ENCODE measurements at regions not wholly inside any gene's neighbourhood (a gene's known extent, or its start where the extent isn't known, plus 50 kb on each side); places are given as distances from the start of the nearest gene placed in this dataset.

DNA sequence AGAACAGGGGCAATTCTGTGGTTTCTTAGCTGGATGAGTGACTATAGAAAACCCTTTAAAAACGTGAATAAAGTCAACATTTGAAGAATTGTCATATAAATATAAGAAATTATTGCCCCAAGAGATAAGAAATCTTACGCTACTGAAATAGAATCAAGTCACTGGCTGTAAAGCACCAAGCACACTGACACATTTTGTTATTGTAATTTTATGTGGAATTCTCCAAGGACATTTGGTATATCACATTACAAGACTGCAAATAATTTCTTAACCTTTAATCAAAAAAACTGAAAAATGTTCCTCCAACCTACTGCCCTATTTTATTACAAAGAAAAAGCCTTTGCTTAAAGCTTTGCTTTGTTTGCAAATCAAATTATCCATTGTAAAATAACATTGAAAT is 383.3 kb downstream of the IPMK start:
- DNase-seq (ENCODE audit: low read depth in 2 of 2, low spot score in 1 of 2) = no peak

DNA sequence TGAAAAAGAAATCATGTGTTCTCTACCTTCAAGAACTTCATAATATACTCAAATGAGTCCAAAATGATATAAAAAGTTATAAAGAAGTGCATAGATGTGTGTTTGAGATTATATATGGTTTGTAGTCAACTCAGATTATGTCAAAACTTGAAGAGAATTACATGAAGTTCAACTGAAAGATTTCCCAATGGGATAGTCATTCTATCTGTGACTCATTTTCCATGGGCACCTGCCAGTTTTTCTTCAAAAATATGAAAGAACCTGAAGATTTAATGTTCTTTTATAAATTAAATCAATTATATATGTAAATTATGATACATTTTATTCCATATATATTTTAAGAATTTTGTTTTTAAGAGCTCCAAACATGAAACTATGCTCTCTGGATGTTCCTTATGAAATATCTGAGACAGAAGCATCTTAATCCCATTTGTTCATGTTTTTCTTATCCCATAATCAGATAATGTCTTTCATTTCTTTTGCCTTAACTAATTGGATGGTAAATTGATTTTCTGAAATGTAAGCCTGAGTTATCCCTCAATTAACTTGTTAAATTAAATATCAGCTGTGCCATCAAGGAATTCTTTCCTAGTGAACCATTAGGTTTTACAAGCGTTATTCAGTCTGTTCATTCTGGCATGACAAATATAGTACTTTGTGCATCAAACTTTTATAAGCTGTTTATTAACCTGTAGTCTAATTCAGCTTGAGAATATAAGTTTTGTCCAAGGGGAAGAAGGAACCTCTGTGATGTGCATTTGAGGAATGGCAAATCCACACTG is 387.1 kb downstream of the IPMK start:
- no peak for DNase-seq (ENCODE audit: low read depth in 2 of 2, low spot score in 1 of 2)

DNA sequence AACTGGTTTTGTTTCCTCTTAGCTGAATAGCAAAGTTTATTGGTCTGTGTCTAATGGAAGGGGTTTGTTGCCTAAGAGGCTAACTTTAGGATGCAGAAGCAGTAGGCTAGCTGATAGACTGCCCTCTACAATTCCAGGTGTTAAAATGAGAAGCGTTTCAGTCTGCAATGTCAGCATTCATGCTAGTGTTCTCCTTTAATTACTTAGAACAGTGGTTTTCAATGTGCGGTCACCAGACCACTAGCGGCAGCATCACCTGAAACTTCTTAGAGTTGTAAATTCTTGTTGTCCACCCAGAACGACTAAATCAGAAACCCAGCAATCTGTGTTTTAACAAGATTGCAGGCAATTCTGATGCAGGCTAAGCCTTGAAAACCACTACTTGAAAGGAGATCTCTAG is 392.9 kb downstream of the IPMK start:
- DNase-seq (ENCODE audit: low read depth in 2 of 2, low spot score in 1 of 2) = no peak

DNA sequence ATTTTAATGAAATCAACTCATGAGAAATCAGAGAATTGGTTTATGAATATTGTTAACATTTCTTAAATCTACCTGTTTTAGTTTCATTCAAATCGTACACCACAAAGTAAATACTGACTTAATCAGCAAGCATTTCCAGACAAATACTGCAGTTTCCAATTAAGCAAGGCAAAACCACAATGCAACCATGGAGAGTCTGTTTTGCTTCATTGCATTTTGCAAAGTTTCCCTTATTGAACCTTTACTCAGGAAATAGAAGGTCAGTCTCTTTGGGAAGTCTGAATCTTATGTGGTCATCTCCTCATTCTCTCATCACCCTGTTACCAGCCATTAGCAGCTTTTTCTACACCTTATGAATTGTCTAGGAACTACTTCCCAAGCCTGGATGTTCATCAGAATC is 400.5 kb downstream of the IPMK start:
- DNase-seq (ENCODE audit: low read depth in 2 of 2, low spot score in 1 of 2) = no peak

DNA sequence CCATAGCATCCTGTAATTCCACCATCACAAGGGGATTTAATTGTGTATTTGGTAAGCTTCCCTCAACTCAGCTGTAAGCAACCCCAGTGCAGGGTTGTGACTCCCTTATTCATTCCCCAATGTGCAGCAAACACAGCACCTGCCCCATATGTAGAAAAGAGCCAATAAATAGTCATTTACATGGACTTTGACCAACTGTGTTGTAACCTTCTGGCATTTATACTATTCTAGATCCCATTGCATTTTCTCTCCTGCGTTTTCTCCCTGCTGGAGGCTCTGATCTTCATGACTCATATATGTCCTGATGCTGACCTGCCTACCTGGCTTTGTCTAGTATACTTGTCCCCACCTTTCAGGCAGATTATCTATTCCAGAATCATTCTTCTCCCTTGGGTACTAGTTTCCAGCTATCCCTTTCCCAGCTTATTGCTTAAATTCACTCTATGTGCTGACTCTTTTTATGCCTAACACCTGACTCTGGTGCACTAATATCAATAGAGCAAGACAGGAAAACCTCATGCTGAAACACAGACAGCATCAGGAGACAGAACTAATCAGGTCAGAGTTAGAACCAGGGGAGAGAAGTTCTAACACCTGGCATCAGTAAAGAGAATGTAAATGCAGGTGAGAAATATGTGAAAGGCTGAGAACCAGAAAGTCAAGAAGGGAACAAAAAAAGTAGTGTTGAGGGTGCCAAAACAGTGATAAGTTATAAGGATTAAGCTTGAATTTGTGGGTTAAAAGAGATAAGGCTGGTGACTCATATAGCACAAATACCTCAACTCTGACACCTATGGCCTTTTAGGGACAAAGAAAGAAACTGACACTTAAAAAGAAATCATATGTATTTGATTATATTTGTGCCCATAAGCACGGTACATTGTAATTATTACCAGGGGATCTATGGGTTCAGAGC is 402.7 kb downstream of the IPMK start:
- DNase-seq (ENCODE audit: low read depth in 2 of 2, low spot score in 1 of 2) = no peak

DNA sequence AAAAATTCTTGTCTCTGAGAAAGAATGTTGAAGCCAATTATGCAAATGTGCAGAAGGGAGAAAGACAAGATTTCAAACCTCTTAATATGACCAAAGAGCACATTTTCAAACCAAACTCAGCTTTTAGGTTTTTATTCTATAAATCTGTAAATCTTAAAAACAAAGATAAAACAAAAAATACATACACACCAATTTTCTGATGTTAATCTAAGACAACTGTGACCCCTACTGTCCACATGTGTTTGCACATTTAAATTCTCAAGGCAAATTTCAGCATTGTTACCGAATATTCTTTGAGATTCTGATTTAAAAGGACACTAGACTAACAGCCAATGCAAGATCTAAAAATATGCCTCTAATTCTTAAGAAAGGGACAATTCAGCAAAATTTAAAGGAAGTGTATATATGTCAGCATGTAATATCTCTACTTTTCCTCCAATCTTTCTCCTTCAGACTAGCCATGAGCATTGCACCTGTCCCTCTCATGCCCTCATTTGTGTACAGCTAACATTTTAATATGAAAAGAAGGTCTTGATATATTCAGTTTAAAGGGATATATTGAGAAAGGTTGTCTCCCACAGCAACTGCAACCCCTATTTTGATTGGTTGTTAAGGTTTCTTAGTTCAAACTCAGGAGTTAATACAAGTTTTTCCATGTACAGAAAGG is 417.9 kb downstream of the IPMK start:
- no peak for DNase-seq (ENCODE audit: low read depth in 2 of 2, low spot score in 1 of 2)

DNA sequence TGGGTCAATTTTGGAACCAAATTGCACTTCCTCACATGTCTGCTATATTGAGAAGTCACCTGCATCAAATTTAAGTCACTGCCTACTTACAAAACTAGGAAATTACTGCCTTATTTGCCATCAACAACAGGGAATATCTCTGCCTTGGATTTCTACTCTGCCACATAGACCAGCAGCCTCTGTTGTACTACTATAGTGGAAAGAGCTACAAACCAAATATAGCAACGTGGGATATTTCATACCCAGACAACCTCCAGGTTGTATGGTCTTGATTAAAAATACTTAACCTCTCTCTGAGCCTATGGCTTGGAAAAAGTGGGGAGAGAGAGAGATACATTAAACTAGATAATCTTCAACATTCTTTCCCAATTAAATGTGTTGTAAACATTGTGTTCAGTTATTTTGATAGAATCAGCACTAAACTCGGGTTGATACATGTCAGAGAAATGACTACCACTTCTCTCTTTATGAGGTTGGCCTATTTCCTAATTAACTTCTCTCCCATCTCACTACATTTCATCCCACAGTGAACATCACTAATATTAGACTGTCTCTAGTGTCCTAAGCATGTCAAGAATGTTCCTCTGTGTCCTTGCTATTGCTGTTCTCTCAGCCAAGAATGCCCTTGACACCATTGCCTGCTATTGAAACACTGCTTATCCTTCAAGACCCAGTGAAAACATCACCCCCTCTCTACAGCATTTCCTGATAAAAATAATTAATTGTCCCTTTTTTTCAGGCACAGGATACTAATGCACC is 421.2 kb downstream of the IPMK start:
- no peak for DNase-seq (ENCODE audit: low read depth in 2 of 2, low spot score in 1 of 2)

DNA sequence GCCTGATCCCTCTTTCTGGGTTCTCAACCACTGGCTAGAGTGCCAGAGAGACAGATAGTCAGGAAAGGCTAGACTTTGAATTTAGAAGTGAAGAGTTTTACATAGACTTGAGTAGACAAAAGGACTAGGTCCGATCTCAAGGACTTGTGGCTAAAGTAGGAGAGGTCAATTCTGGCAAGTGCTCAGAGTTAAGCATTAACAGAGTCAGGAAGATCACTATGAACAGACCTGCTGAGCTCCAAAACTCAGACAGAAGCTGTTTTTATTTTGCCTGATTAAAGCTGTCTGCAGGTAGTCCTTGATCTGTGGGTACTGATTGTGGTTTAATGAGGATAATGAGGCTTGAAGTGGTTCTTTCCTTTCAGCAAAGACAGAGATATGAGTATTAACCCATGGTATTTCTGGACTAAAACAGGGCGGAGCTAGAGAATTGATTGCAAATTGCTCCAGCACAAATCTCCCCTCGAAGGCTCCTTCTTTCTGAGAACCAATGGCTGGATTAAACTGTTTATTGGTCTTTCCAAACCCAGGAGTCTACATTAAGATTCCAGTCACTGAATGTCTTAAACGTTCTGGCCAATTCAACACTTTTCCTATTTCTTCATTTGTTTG is 423.2 kb downstream of the IPMK start:
- DNase-seq (ENCODE audit: low read depth in 2 of 2, low spot score in 1 of 2) = no peak

DNA sequence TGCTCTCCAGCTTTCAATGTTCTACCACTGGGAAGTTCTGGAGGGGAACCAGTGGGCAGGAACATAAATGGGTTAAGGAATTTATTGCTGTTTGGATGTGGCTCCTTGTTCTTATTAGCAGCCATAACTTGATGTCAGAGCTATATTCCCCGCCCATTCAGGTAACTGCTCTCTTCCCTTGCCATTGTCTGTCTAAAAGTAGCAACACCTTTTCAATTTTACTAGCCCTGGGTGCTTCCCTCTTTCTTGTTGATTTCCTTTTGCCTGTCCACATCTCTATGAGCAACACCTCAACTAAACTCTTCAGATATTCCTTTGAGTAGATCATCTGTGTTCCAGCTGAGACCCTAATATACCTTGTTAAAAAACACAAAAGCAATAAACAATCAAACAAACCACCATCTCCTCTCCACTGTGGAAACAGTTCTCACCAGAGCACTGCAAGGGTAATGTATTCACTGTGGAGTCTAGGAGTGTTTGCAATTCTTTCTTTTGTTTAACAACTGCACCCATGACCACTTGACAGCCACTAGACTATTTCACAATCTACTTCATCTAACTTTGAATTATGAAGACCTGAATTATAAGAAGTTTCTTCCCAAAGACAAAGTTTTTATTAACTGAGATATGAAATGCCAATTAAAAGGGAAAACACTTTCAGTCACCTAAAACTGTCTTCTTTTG is 436.7 kb downstream of the IPMK start:
- DNase-seq (ENCODE audit: low read depth in 2 of 2, low spot score in 1 of 2) = no peak

DNA sequence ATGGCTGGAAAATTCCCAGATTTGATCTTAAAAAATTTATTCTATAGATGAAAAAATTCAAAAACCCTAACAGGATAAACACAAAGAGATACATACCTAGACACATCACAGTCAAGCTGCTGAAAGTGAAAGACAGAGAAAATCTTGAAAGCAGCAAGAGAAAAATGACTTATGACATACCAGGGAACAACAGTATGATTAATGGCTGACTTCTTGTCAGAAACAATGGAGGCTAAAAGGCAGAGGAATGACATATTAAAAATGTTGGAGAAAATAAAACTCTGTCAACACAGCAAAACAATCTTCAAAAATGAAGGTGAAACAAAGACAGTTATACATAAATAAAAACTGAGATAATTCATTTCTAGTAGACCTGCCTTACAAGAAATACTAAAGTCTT is 442.7 kb downstream of the IPMK start:
- no peak for DNase-seq (ENCODE audit: low read depth in 2 of 2, low spot score in 1 of 2)

DNA sequence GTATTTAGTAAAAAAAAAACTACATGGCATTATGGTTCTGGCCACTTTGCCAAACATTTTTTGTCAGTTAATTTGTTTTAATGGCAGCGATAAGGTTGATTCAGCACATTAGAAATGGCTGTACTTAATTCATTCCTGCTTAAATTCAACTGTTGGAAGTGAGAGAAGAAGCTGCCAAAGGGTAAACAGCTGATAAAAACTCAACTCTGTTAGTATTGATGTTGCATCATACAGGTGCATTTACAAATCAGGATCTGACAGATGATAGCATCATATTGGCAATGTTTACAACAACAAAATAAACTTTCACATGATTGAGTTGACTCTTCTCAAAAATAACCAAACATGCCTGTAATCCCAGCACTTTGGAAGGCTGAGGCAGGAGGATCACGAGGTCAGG is 444.3 kb downstream of the IPMK start:
- DNase-seq (ENCODE audit: low read depth in 2 of 2, low spot score in 1 of 2) = no peak

DNA sequence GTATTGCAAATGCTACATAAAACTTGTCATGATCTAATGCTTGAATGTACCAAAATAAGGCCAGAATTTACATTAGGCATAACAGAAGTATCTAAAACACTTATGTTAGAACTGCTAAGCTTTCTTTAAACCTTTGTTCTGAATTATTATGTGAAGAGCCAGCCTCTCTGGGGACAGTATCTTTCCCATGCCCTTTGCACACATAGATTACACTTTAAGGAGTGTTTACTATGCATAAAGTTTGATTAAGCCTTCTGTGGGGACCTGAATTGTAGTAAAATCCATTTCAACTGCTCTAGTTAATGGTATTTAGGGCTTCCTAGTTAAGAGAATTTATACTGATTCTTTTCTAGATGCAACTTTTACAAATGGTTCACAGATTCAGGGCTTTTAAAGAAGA is 444.7 kb downstream of the IPMK start:
- no peak for DNase-seq (ENCODE audit: low read depth in 2 of 2, low spot score in 1 of 2)

DNA sequence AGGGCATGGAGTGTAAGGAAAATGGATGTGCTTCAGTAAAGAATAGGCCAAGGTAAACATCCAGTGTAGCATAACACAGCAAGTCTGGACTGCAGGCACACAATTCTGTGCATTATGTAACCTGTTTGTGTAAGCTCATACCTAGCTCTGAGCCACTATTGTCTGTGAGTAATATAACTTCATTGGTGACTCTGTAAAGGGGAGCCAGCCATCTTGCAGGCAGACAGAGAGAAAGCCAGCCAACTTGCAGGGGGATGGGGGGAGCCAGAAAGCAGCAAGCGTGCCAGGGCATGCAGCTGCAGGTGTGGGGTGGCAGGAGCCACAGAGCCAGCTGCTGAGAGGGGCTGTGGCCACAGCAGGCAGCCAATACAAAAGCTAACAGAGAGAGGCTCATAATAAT is 449.2 kb downstream of the IPMK start:
- DNase-seq (ENCODE audit: low read depth in 2 of 2, low spot score in 1 of 2) = no peak

DNA sequence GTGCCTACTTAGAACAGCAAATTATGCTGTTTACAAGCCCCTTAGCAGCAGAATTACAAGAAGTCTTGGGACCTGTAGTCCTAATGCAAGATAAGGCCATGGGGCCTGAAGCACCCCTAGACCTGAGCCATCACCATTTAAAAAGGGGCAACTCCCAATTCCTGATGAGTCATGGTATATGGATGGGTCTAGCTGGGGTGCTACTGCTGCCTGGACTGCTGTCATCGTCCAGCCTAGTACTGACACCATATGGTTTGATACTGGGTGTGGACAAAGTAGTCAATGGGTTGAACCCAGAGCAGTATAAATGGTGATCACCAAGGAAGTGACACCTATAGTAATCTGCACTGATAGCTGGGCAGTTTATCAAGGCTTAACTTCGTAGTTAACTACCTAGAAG is 450.0 kb downstream of the IPMK start:
- DNase-seq (ENCODE audit: low read depth in 2 of 2, low spot score in 1 of 2) = no peak

DNA sequence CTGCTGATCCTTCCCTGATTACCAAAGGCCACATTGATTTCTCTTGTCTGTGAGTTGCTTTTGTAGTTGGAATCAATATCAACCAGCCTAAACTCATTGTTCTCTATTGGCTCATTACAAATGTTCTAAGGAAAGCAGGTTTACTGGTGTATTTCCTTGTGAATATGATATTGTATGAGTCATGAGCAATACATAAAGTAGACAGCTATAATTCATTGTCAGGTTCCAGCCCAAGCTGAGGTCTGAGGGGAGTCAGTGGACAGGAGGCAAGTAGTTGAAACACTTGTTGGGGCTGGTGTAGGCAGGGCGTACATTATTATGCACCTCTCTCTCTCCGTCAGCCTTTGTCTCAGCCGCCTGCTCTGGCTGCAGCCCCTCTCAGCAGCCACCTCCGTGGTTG is 451.7 kb downstream of the IPMK start:
- DNase-seq (ENCODE audit: low read depth in 2 of 2, low spot score in 1 of 2) = no peak

DNA sequence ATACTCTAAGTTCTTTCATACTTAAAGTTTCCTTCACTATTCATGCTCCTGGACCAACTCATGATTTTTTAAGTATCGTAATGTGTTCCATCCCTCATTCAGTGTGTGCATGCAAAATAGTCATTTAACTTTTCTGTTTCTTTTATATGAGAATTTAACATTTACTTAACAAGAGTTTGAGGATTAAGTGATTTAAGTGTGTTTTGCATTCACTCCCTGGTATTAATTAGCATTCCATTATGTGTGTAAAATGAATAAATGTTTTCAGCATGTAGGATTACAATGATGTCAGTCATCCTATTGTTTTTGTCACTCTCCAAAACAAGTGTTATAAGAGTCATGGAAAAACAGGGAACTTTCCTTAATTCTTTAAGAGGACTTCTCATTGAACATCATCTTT is 457.7 kb downstream of the IPMK start:
- no peak for DNase-seq (ENCODE audit: low read depth in 2 of 2, low spot score in 1 of 2)

DNA sequence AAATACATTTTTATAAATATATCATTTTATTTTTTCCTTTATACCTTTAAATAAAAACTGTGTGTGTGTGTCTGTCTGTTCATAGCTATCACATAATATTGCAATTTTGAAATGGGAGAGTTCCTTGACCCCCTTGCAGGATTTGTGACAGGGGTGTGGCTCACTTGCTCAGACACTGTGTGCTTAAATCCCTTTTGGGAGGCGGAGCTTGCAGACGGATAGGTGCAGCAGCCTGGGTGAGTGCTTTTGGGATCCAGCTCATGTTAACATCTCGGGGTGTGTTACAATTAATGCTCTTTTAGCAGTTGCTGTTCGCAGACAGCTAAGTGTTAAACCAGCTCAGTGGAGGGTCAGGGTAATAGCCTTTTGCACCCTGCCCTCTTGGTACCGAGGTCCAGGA is 459.8 kb downstream of the IPMK start:
- DNase-seq (ENCODE audit: low read depth in 2 of 2, low spot score in 1 of 2) = no peak

DNA sequence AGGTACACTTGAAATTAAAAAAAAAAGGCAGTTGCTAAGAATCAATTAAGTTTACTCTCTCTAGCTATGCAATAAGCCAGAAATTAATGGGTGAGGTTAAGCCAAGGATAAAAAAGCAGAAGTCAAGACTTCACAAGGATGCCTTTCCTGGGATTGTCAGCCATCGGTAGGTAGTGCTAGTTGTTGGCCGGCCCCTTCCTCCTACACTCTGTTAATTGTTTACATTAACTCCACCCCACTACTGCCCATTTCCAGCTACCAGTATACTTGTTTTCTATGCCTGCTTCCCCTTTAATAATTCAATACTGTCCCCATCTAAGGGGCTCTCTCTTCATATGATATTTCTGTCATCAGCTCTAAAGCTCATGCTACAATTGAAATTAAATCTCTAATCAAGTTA is 461.0 kb downstream of the IPMK start:
- DNase-seq (ENCODE audit: low read depth in 2 of 2, low spot score in 1 of 2) = no peak

DNA sequence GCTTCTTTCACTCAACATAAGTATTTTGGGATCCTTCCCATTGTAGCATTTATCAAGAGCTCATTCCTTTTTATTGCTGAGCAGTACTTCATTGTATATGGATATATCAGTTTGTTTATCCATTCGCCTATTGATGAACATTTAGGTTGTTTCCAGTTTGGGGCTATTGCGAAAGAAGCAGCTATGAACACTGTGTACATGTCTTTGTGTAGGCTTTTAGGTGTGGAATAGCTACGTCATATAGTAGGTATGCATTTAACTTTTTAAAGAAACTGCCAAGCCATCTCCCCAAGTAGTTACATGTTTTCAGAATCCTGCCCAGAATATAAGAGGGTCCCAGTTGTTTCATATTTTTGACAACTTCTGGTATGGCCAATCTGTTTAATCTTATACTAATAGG is 468.1 kb downstream of the IPMK start:
- no peak for DNase-seq (ENCODE audit: low read depth in 2 of 2, low spot score in 1 of 2)

DNA sequence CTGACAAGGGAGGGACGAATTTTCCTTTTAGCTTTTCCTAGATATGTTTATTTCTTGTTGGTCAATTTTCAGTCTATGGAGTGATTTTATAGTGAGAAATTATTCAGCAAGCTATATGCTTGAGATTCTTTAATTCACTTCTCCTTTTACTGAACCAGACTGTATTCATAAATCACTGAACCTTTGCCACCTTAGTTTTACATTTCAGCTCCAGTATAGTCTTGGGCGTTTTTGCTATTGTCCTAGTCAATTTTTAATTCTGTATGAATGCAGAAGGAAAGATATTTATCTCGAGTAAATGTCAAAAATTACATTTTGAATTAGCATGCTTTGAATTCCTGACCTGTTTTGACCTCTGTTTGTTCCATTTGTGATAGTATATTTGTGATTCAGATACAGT is 468.9 kb downstream of the IPMK start:
- DNase-seq (ENCODE audit: low read depth in 2 of 2, low spot score in 1 of 2) = no peak

Measured in stimulated activated CD8-positive, alpha-beta memory T cell treated with anti-CD3 and anti-CD28 coated beads, Interleukin-4, amount 100 ng/mL, for 4 hours (primary cell).